ENCODE measurements at regions not wholly inside any gene's neighbourhood (a gene's known extent, or its start where the extent isn't known, plus 50 kb on each side); places are given as distances from the start of the nearest gene placed in this dataset.

- Histone ChIP-seq H3K9me2 (ENCODE audit: insufficient read depth) (no peaks in the 10 kb centered on the region), H3K4me3 (no peak overlapping the region), H2AFZ (no peak overlapping the region), H3K4me1 (ENCODE audit: insufficient read depth) (no peaks in the 10 kb centered on the region), H3K27me3 (ENCODE audit: insufficient read depth) (no peaks in the 10 kb centered on the region), H3K4me2 (no peak overlapping the region), H3K79me2 (replicated peaks; ENCODE audit: insufficient read depth) (no peaks in the 10 kb centered on the region), H3K27ac (ENCODE audit: low read depth) (no peak overlapping the region), H3K36me3 (ENCODE audit: insufficient read depth) (no peaks in the 10 kb centered on the region), H3F3A (replicated peaks; ENCODE audit: low read depth) (no peaks in the 10 kb centered on the region), H4K20me1 (replicated peaks; ENCODE audit: insufficient read depth) (no peaks in the 10 kb centered on the region)
- no peak for TF ChIP-seq STAT1 (IDR thresholded peaks at IDR 0.05; ENCODE audit: unreplicated experiment)
- no peak for TF ChIP-seq REST (IDR thresholded peaks at IDR 0.05; ENCODE audit: unreplicated experiment)
- no peak for TF ChIP-seq ZNF114 (CRISPR knock-in tag; IDR thresholded peaks at IDR 0.05)
- no peak for TF ChIP-seq ZNF331 (CRISPR knock-in tag; IDR thresholded peaks at IDR 0.05; ENCODE audit: low read depth)
- no peak for TF ChIP-seq ETS1 (IDR thresholded peaks at IDR 0.05)
- TF ChIP-seq NANOG (IDR thresholded peaks at IDR 0.05; ENCODE audit: borderline replicate concordance): no peak
- Mint-ChIP-seq H3K4me1 (peaks cover 9% of the 10 kb centered on the region), H3K27ac (no peak overlapping the region), H3K27me3 (ENCODE audit: insufficient read depth, low read depth, poor library complexity) (peaks cover 5% of the 10 kb centered on the region), H3K4me3 (no peak overlapping the region), H3K9me3 (peaks cover 6% of the 10 kb centered on the region; the same call in 2 of the 3 replicates), H3K36me3 (ENCODE audit: low read depth) (no peaks in the 10 kb centered on the region)
- no peak for DNase-seq (ENCODE audit: low spot score)
- no peak for ATAC-seq
These were observed 51.2 kb upstream of the ITGA11 start for GRCh38 chr15:68483165-68483564.

GRCh38 chr15:68484220-68484619 lies 52.3 kb upstream of the ITGA11 start:
- H3K27ac ChIP-seq (ENCODE audit: low read depth): no peak overlapping the region
- TF ChIP-seq STAT1 (IDR thresholded peaks at IDR 0.05; ENCODE audit: unreplicated experiment): no peak
- no peak for TF ChIP-seq CTCF (conservative IDR thresholded peaks at IDR 0.05; ENCODE audit: low read depth in 2 of 2)
- TF ChIP-seq NANOG (IDR thresholded peaks at IDR 0.05; ENCODE audit: borderline replicate concordance): no peak
- TF ChIP-seq ZNF331 (CRISPR knock-in tag; IDR thresholded peaks at IDR 0.05; ENCODE audit: low read depth): no peak
- TF ChIP-seq JUNB (IDR thresholded peaks at IDR 0.05; ENCODE audit: unreplicated experiment): no peak
- no peak for TF ChIP-seq REST (IDR thresholded peaks at IDR 0.05; ENCODE audit: unreplicated experiment)
- no peak for TF ChIP-seq EZH2phosphoT487 (IDR thresholded peaks at IDR 0.05; ENCODE audit: unreplicated experiment)
- TF ChIP-seq ZNF114 (CRISPR knock-in tag; IDR thresholded peaks at IDR 0.05): no peak
- no peak for TF ChIP-seq CREB1 (CRISPR knock-in tag; IDR thresholded peaks at IDR 0.05; ENCODE audit: low read depth)
- no peak for TF ChIP-seq EZH2 (IDR thresholded peaks at IDR 0.05; ENCODE audit: low read depth, unreplicated experiment)
- no peak for TF ChIP-seq POLR2AphosphoS5 (IDR thresholded peaks at IDR 0.05; ENCODE audit: low read depth)

More at GRCh38 chr15:68484220-68484619, 52.3 kb upstream of the ITGA11 start:
- no peaks in the 10 kb centered on the region for H4K20me1 ChIP-seq (replicated peaks; ENCODE audit: insufficient read depth)
- H3K79me2 ChIP-seq (replicated peaks; ENCODE audit: insufficient read depth): no peaks in the 10 kb centered on the region
- H3K27ac Mint-ChIP-seq: no peak overlapping the region
- H3K36me3 ChIP-seq (ENCODE audit: insufficient read depth): no peaks in the 10 kb centered on the region
- H3K4me1 ChIP-seq (ENCODE audit: insufficient read depth): no peaks in the 10 kb centered on the region; the same call in 1 of the 2 replicates
- DNase-seq (ENCODE audit: low spot score): no peak
- peaks cover 11% of the 10 kb centered on the region for H3K4me1 Mint-ChIP-seq
- H3K27me3 ChIP-seq (ENCODE audit: insufficient read depth): no peaks in the 10 kb centered on the region
- H3K9me3 Mint-ChIP-seq: peaks cover 6% of the 10 kb centered on the region; the same call in 2 of the 3 replicates
- no peaks in the 10 kb centered on the region for H3K9me2 ChIP-seq (ENCODE audit: insufficient read depth)
- no peak overlapping the region for H3K4me3 Mint-ChIP-seq
- H3F3A ChIP-seq (replicated peaks; ENCODE audit: low read depth): no peaks in the 10 kb centered on the region
- no peak for ATAC-seq
- no peak overlapping the region for H3K4me2 ChIP-seq
- no peak overlapping the region for H3K4me3 ChIP-seq
- H3K27me3 Mint-ChIP-seq (ENCODE audit: insufficient read depth, low read depth, poor library complexity): peaks cover 9% of the 10 kb centered on the region
- no peaks in the 10 kb centered on the region for H3K36me3 Mint-ChIP-seq (ENCODE audit: low read depth)
- H2AFZ ChIP-seq: no peak overlapping the region
